ENCODE measurements at regions not wholly inside any gene's neighbourhood (a gene's known extent, or its start where the extent isn't known, plus 50 kb on each side); places are given as distances from the start of the nearest gene placed in this dataset.

DNA sequence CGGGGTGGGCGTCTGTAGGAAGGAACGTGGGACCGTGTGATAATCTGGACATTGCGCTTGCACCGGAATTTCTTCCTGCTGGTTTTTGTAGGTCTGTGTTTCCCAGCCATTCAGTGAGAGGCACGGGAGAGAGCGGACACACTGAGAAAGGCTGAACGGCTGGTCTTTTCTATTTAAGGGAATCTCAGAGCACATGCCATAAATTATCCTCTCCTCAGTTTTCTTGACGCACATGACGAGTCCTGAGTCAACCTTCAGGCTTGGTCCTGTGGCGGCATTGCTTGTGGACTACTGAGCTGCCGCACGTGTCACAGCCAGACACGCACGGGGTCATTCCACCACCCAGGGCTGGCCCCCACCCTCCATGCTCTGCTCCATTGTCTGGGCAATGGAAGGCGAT lies 519.3 kb upstream of the ID2 start:
- H3K4me3 Mint-ChIP-seq, result no peak overlapping the region
- H3K9me3 Mint-ChIP-seq, result peaks cover 0 to 2% (median 0%) of the 10 kb centered on the region in 7 donors
- ATAC-seq (ENCODE audit: low read depth in 2 of 2) (no peak), DNase-seq (no peak)
- H3K36me3 Mint-ChIP-seq, result no peaks in the 10 kb centered on the region
- H3K4me1 Mint-ChIP-seq, result peaks cover 8 to 19% (median 16%) of the 10 kb centered on the region in 3 donors
- peaks cover 13 to 23% (median 20%) of the 10 kb centered on the region in 3 donors for H3K27me3 Mint-ChIP-seq
- peak overlapping the region in 1 of 6 donors; percentile 34 for H3K27ac Mint-ChIP-seq

DNA sequence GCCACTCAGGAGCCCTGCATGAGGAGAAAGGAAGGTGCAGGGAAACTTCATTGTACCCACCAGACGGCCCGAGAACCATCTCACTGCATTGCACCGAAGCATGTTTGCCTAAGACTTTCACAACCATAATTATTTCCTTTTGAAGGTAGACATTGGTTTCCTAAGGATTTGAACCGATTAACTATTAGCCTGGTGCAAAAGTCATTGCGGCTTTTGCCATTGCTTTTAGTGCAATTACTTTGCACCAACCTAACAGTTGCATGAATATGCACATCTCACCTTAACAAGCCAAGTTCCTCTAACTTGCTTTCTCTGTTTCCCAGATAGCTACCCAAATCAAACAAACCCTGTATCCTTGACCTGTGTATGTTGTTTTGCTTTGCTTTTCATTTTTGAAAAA lies 516.3 kb upstream of the ID2 start:
- no peak overlapping the region for H3K27ac Mint-ChIP-seq
- no peaks in the 10 kb centered on the region for H3K36me3 Mint-ChIP-seq
- H3K9me3 Mint-ChIP-seq, result no peaks in the 10 kb centered on the region
- ATAC-seq (ENCODE audit: low read depth in 2 of 2) (no peak), DNase-seq (no peak)
- peaks cover 6 to 28% (median 11%) of the 10 kb centered on the region in 3 donors for H3K27me3 Mint-ChIP-seq
- H3K4me3 Mint-ChIP-seq, result no peak overlapping the region
- H3K4me1 Mint-ChIP-seq, result peaks cover 0 to 6% (median 4%) of the 10 kb centered on the region in 3 donors

DNA sequence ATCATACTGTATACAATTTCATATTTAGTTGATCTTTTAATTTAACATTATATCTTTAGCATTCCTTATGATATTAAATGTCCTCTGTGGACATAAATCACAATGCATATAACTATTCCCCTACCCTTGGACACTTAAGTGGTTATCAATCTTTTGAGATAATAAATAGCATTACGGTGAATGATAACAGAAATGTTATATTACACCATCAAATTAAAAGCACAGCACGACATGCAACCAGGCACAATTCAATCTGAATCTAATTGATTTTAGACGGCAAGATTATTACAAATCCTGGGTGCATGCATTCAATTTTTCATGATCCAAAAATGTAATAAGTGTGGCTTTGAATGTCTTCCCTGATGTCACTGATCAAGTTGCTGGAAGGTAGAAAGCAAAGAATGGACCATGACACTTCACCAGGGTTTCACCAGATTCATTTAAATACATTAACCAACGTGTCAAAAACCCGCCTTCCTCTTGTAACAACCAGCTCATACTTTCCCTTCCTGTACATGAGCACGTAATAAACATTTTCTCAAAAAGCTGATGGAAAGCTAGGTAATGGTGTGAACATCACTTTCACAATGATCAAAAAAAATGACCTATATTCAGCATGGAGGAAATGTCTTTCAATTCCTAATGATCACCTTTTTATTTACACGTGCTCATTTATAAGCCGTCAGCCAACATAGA lies 513.7 kb upstream of the ID2 start:
- Mint-ChIP-seq H3K27me3 (peaks cover 11 to 44% (median 13%) of the 10 kb centered on the region in 3 donors), H3K9me3 (peaks cover 0 to 4% (median 0%) of the 10 kb centered on the region in 7 donors), H3K4me3 (no peak overlapping the region), H3K4me1 (no peaks in the 10 kb centered on the region), H3K27ac (no peak overlapping the region), H3K36me3 (no peaks in the 10 kb centered on the region)
- ATAC-seq (ENCODE audit: low read depth in 2 of 2), result no peak
- no peak for DNase-seq

DNA sequence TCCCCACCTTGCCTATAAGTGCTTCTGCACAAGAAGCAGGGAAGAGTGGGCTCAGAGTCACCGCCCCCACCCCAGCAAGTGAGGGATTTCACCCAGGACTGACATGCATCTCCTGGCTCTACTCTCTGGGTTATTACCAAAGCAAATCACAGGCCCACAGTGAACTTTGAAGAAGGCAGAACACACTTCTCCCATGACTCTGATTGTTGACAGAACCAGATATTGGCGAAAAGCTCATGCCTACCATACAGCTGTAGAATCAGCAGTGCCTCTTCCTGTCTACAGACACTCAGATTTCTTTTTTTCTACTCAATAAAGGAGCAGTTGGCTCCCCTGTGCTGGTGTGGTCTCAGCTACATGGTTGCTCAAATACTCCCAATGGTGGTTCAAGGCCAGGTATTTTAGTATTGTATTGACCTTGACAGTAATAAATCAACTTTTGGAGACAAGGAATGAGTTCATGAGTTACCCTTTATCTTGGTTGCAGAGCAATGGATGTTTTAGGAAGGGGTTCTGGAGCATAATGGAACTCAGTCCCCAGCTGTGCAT lies 512.9 kb upstream of the ID2 start:
- ATAC-seq (ENCODE audit: low read depth in 2 of 2) (no peak), DNase-seq (no peak)
- Mint-ChIP-seq H3K4me1 (no peaks in the 10 kb centered on the region), H3K9me3 (peaks cover 0 to 4% (median 0%) of the 10 kb centered on the region in 7 donors), H3K36me3 (no peaks in the 10 kb centered on the region), H3K27me3 (peaks cover 8 to 46% (median 18%) of the 10 kb centered on the region in 3 donors), H3K4me3 (no peak overlapping the region), H3K27ac (no peak overlapping the region)

DNA sequence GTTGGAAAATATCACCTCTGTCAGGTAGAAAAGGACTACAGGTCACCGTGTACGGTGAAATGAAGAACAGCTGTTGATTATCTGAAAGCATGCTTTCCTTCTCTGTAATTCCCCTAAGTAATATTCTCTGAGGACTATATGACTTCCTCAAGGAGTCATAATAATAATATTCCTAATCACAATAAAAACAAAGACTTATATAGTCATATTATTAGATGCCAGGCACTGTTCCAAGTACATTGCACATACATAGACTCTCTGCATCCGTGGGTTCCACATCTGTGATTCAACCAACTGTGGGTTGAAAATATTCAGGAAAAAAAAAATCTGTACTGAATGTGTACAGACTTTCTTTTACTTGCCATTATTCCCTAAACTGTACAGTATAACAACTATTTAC lies 512.4 kb upstream of the ID2 start:
- DNase-seq (no peak), ATAC-seq (ENCODE audit: low read depth in 2 of 2) (no peak)
- no peak overlapping the region for H3K4me3 Mint-ChIP-seq
- no peaks in the 10 kb centered on the region for H3K36me3 Mint-ChIP-seq
- peaks cover 8 to 46% (median 18%) of the 10 kb centered on the region in 3 donors for H3K27me3 Mint-ChIP-seq
- no peaks in the 10 kb centered on the region for H3K4me1 Mint-ChIP-seq
- peaks cover 0 to 4% (median 0%) of the 10 kb centered on the region in 7 donors for H3K9me3 Mint-ChIP-seq
- H3K27ac Mint-ChIP-seq, result no peak overlapping the region

DNA sequence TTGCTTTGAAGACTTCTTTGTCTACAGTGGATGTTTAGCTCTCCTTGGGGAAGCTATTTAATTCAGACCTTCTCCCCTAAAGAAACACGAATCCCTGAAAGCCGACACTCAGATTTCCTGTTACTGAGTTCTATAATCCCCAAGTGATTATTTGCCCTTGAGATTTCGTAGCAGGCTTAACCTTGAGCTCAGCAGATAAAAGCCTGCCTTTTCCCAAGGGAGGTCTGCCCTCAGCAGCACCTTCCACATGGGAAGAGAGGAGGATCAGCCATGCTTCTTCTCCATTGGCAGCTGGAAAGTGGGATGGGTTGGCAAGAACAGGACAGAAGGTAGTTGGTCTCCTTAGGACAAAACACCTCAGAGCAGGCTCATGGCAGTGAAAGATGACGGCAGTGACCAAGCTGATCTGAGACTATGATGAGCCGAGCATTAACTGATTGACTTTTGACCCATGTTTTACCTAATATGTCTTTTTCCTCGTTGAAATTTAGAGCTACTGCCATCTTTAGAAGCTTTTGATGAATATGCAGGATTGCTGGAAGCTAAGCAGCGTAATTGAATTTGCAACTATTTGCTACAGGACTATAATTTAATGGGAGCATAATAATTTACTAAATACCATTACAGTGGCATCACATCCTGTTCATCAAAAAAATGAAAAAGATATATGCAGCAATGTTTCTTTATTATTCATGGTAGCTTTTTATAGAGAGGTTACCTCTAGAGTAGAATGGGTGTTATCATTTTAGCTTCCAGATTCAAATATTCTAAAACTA lies 511.1 kb upstream of the ID2 start:
- DNase-seq (no peak), ATAC-seq (ENCODE audit: low read depth in 2 of 2) (no peak)
- H3K4me1 Mint-ChIP-seq, result no peaks in the 10 kb centered on the region
- peaks cover 11 to 45% (median 28%) of the 10 kb centered on the region in 3 donors for H3K27me3 Mint-ChIP-seq
- peaks cover 0 to 5% of the 10 kb centered on the region in 2 donors for H3K36me3 Mint-ChIP-seq
- peaks cover 0 to 14% (median 4%) of the 10 kb centered on the region in 7 donors for H3K9me3 Mint-ChIP-seq
- peak overlapping the region in 1 of 6 donors; percentile 7 for H3K27ac Mint-ChIP-seq
- H3K4me3 Mint-ChIP-seq, result no peak overlapping the region

DNA sequence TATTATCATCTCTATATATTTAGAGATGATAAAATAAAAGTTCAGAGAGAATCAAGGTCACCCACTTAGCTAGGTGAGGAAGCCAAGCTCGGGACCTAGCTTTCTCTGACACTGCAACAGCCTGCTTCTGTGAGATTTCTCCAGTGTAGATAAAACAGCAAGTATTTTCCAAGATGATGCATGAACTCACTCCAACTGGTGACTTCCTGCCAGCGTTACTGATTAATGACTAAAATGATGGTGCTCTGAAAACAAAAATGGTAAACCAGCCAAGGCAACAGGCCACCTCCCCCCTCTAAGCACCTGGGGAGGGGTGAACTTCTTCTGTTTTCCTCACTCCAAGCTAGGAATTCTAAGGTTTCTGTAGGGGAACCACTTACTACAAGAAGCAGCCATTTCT lies 510.2 kb upstream of the ID2 start:
- ATAC-seq (ENCODE audit: low read depth in 2 of 2) (no peak), DNase-seq (no peak)
- Mint-ChIP-seq H3K27ac (no peak overlapping the region), H3K4me1 (peaks cover 0 to 2% (median 0%) of the 10 kb centered on the region in 3 donors), H3K27me3 (peaks cover 9 to 45% (median 24%) of the 10 kb centered on the region in 3 donors), H3K9me3 (peaks cover 0 to 17% (median 4%) of the 10 kb centered on the region in 7 donors), H3K4me3 (no peak overlapping the region), H3K36me3 (peaks cover 0 to 5% of the 10 kb centered on the region in 2 donors)

DNA sequence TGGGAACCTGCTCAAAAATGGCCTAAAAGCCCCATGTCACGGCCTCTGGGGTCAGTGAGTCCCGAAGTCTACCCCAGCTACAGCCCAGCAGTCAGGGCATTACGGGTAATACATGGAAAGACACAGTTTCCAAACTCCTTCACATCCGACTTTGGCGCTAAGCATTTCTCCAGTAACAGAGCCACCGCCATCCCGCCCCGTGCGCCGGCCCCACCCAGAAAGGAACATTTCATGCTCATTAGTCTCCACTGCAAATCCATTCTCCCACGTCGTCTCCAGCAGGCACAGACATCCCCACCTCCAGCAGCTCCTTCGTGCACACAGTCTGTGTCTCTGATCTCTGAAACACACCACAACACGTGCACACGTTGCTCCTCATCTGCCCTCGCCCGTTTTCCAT lies 509.2 kb upstream of the ID2 start:
- Mint-ChIP-seq H3K27ac (no peak overlapping the region), H3K36me3 (peaks cover 0 to 5% of the 10 kb centered on the region in 2 donors), H3K4me3 (peak overlapping the region in 1 of 8 donors; percentile 16), H3K27me3 (peaks cover 15 to 50% (median 24%) of the 10 kb centered on the region in 3 donors), H3K9me3 (peaks cover 0 to 17% (median 4%) of the 10 kb centered on the region in 7 donors), H3K4me1 (peaks cover 0 to 4% (median 0%) of the 10 kb centered on the region in 3 donors)
- ATAC-seq (ENCODE audit: low read depth in 2 of 2), result no peak
- no peak for DNase-seq

DNA sequence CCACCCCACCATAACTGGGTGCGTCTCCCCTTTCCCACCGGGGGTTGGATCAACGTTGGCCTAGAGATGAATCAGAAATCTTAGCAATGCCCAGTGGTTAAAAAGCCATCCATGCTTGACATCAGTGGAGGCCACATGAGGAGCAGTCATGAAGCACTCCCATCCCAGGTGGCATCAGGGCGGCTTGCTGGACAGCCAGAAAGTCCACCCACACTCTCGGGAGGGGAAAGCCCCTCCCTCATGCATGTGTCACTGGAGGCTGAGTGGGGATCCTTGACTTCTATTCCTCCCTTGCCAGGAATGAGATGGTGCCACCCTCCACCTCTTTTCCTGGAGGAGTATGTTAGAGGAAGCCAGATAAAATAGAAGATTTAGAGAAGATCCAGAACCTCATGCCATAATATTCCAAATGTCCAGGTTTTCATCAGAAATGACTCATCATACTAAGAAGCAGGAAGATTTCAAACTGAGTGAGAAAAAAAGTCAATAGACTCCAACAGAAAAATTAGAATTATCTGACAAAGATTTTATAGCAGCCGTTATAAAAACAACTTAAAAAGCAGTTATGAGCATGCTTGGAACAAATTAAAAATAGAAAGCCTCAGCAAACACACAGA lies 507.1 kb upstream of the ID2 start:
- peaks cover 15 to 40% (median 30%) of the 10 kb centered on the region in 3 donors for H3K27me3 Mint-ChIP-seq
- no peak for ATAC-seq (ENCODE audit: low read depth in 2 of 2)
- H3K4me3 Mint-ChIP-seq, result no peak overlapping the region
- H3K27ac Mint-ChIP-seq, result no peak overlapping the region
- DNase-seq, result no peak
- peaks cover 3 to 20% (median 4%) of the 10 kb centered on the region in 7 donors for H3K9me3 Mint-ChIP-seq
- peaks cover 0 to 4% (median 0%) of the 10 kb centered on the region in 3 donors for H3K4me1 Mint-ChIP-seq
- peaks cover 0 to 5% of the 10 kb centered on the region in 2 donors for H3K36me3 Mint-ChIP-seq

DNA sequence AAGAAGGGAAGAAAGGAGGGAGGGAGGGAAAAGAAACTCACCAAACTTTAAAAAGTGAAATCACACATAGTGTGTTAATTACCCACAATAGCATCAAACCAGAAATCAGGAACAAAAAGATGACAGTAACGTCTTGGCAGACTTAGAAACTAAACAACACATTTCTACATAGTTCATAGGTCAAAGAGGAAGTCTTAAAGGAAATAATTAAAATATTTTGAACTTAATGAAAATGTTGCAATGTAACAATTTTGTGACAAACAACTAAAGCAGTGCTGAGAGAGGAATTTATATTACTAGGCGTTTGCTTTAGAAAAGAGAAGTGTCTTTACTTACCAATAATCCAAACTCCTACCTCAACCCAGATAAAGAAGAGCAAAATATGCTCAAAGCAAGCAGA lies 505.0 kb upstream of the ID2 start:
- H3K27me3 Mint-ChIP-seq, result peaks cover 12 to 30% (median 28%) of the 10 kb centered on the region in 3 donors
- H3K4me1 Mint-ChIP-seq, result peaks cover 0 to 4% (median 0%) of the 10 kb centered on the region in 3 donors
- peaks cover 4 to 33% (median 10%) of the 10 kb centered on the region in 7 donors for H3K9me3 Mint-ChIP-seq
- no peak for ATAC-seq (ENCODE audit: low read depth in 2 of 2)
- peaks cover 0 to 5% of the 10 kb centered on the region in 2 donors for H3K36me3 Mint-ChIP-seq
- H3K27ac Mint-ChIP-seq, result peak overlapping the region in 1 of 6 donors; percentile 19
- no peak overlapping the region for H3K4me3 Mint-ChIP-seq
- DNase-seq, result no peak

DNA sequence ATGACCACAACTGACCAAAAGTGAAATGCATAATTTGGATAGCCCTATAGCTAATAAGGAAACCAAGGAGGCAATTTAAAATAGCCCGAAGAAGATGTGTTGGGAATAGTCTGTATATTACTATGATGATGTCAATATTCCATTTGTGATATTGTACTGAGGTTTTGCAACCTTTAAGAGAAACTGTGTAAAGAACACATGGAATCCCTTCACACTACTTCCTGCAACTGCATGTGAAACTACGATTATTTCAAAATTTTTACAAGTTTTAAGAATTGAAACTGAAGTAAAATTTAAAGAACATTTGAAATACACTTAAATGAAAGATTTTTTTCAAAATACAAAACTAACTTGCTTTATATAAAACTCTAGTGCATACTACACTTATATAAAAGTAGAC lies 504.3 kb upstream of the ID2 start:
- ATAC-seq (ENCODE audit: low read depth in 2 of 2) (no peak), DNase-seq (no peak)
- no peak overlapping the region for H3K4me3 Mint-ChIP-seq
- peaks cover 4 to 34% (median 10%) of the 10 kb centered on the region in 7 donors for H3K9me3 Mint-ChIP-seq
- H3K4me1 Mint-ChIP-seq, result peaks cover 0 to 4% (median 0%) of the 10 kb centered on the region in 3 donors
- H3K27me3 Mint-ChIP-seq, result peaks cover 12 to 29% (median 22%) of the 10 kb centered on the region in 3 donors
- no peak overlapping the region for H3K27ac Mint-ChIP-seq
- peaks cover 0 to 5% of the 10 kb centered on the region in 2 donors for H3K36me3 Mint-ChIP-seq

DNA sequence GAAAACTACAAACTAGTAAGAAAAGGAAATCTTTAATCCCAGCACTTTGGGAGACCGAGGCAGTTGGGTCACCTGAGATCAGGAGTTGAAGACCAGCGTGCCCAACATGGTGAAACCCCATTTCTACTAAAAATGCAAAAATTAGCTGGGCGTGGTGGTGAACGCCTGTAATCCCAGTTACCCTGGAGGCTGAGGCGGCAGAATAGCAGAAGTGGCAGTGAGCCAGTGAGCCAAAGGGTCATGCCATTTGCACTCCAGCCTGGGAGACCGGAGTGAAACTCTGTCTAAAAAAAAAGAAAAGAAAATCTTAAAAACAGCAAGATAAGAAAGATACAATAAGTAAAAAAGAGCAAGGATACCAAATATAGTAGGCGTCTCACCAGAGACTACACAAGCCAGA lies 502.9 kb upstream of the ID2 start:
- peaks cover 0 to 5% of the 10 kb centered on the region in 2 donors for H3K36me3 Mint-ChIP-seq
- ATAC-seq (ENCODE audit: low read depth in 2 of 2) (no peak), DNase-seq (no peak)
- peaks cover 0 to 4% (median 0%) of the 10 kb centered on the region in 3 donors for H3K4me1 Mint-ChIP-seq
- peaks cover 12 to 18% (median 14%) of the 10 kb centered on the region in 3 donors for H3K27me3 Mint-ChIP-seq
- H3K27ac Mint-ChIP-seq, result no peak overlapping the region
- peaks cover 0 to 34% (median 11%) of the 10 kb centered on the region in 7 donors for H3K9me3 Mint-ChIP-seq
- no peak overlapping the region for H3K4me3 Mint-ChIP-seq

DNA sequence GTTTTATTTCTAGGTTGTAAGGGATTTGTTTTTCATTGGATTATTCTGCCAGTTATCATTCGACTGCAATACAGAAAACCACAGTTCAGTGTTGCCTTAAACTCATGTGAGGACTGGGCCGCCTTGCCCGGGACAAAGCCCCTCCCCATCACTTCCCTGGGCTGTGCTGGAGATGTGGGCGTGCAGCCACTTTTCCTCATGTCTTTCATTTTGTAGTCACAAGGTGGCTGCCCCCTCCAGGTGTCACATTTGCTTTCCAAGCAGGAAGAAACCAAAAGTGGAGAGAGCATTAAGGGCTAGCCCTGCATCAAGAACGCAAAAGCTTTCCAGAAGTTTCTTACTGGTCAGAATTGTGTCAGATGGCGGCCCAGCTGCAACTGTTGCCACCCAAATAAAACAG lies 492.5 kb upstream of the ID2 start:
- ATAC-seq (ENCODE audit: low read depth in 2 of 2), result no peak

More for the DNA sequence above, 492.5 kb upstream of the ID2 start:
- no peak for DNase-seq
- Mint-ChIP-seq H3K4me1 (peaks cover 0 to 7% (median 0%) of the 10 kb centered on the region in 3 donors), H3K27me3 (peaks cover 10 to 28% (median 11%) of the 10 kb centered on the region in 3 donors), H3K4me3 (no peak overlapping the region), H3K36me3 (no peaks in the 10 kb centered on the region), H3K27ac (peak overlapping the region in 1 of 6 donors; percentile 52), H3K9me3 (peaks cover 0 to 20% (median 7%) of the 10 kb centered on the region in 7 donors)
